Superior temporal gyrus (tissue), 1 donor: ENCODE measurements at regions not wholly inside any gene's neighbourhood (a gene's known extent, or its start where the extent isn't known, plus 50 kb on each side); places are given as distances from the start of the nearest gene placed in this dataset.
"Not testable (repeated sequence)": the region's sequence is repeated elsewhere in the genome, so short reads cannot be mapped to it uniquely, and the experiment has no call there.

Experiments
- DNase-seq: peaks from one replicate; pipeline ENCODE4 v3.0.0-alpha.2; 2016; ENCODE audit errors: extremely low spot score

DNA sequence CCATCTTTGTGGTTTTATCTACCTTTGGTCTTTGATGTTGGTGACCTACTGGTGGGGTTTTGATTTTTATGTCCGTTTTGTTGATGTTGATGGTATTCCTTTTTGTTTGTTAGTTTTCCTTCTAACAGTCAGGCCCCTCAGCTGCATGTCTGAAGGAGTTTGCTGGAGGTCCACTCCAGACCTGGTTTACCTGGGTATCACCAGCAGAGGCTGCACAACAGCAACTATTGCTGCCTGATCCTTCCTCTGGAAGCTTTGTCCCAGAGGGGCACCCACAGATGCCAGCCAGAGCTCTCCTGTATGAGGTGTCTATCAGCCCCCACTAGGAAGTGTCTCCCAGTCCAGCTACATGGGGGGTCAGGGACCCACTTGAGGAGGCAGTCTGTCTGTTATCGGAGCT lies 199.3 kb upstream of the WDFY3 start:
- DNase-seq = no peak

DNA sequence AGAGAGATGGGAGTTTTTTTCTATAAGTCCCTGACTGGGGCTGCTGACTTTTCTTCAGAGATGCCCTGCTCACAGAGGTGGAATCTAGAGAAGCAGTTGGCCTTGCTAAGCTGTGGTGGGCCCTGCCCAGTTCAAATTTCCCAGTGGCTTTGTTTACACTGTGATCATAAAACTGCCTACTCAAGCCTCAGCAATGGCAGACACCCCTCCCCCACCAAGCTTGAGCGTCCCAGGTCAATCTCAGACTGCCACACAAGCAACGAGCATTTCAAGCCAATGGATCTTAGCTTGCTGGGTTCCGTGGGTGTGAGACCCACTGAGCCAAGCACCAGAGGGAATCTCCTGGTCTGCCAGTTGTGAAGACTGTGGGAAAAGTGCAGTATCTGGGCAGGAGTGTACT lies 199.8 kb upstream of the WDFY3 start:
- DNase-seq = no peak

GRCh38 chr4:85168234-85168834 lies 201.8 kb upstream of the WDFY3 start:
- no peak for DNase-seq

- no peak for DNase-seq
These were observed 203.8 kb upstream of the WDFY3 start for GRCh38 chr4:85170241-85170640.

DNA sequence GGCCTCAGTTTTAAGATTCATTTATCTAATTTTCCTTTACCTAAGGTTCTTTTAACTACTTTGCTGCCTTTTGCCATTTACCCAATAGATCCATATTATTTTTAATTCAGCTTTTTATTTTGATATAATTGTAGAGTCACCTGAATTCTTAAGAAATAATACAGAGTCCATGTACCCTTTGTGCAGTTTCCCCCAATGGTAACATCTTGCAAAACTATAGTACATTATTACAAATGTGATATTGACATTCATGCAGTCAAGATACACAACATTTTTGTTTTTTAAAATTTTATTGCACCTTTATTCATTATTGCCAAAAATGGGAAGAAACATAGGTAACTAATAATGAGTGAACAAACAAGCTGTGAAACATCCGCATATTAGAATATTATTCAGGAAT lies 208.7 kb upstream of the WDFY3 start:
- DNase-seq = no peak

- DNase-seq = no peak
These were observed 210.6 kb upstream of the WDFY3 start for GRCh38 chr4:85177092-85177491.

DNA sequence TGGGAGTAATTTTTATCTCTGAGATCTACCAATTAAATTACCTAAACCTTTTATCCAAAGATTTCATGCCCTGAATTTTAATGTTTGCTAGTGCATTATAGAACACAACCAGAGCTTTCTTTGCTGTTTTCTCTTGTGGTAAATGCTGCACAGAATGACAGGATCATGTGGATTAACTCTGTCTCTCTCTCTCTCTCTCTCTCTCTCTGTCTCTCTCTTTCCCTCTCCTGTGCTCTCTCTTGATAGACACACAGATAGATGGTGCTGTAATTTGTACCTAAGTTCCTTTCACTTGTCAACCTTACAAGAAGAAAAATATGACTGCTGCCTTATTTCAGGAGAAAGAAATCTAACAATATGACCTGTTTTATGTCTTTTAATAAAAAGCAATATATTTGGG lies 211.2 kb upstream of the WDFY3 start:
- no peak for DNase-seq

DNA sequence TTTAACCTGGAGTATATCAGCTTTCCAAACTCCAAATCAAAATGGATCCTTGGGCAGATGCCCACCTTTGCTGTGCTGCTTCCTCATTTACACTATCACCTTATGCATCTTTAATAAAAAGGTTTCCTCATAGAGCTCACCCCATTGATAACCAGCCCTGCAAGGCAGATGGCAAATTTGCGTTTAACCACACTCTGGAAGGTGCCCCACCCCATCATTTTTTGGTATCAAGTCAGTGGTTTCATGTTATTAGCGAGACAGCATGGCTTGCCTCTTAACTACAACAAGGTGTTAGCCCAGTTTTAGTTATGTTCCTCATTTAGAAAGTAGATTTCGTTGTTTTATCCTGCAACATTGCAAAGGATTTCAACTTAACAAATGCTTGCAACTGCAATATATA lies 214.0 kb upstream of the WDFY3 start:
- no peak for DNase-seq

GRCh38 chr4:85187106-85187505 lies 220.6 kb upstream of the WDFY3 start:
- peak; percentile 40 for DNase-seq

DNA sequence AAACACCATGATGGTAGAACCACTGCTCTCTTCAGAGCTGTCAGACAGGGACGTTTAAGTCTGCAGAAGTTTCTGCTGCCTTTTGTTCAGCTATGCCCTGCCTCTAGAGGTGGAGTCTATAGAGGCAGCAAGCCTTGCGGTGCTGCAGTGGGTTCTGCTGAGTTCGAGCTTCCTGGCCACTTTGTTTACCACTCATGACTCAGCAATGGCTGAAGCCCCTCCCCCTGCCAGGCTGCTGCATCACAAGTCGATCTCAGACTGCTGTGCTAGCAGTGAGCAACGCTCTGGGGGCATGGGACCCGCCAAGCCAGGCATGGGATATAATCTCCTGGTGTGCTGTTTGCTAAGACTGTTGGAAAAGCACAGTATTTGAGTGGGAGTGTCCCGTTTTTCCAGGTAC lies 229.5 kb upstream of the WDFY3 start:
- DNase-seq = not testable (repeated sequence)

GRCh38 chr4:85200106-85200505 lies 233.6 kb upstream of the WDFY3 start:
- no peak for DNase-seq

DNA sequence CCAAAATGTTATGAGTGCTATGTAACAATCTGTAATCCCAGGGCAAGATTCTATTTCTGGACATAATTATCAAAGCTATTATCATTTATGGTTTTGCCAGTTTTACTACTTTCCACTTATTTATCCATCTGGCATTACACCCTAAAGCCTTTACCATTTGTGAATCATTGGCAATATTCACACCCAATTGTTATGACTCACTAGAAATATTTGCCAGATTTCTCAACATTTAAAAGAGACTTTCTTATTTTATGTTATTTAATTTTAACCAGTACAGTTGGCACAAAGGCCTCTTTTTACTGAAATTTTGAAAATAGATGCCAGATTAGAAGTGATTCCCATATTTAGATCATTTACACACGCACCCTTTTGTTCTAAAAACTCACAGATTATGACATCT lies 242.7 kb upstream of the WDFY3 start:
- no peak for DNase-seq

GRCh38 chr4:85210353-85210752 lies 243.9 kb upstream of the WDFY3 start:
- no peak for DNase-seq

- not testable (repeated sequence) for DNase-seq
These were observed 250.1 kb upstream of the WDFY3 start for GRCh38 chr4:85216571-85216970.

DNA sequence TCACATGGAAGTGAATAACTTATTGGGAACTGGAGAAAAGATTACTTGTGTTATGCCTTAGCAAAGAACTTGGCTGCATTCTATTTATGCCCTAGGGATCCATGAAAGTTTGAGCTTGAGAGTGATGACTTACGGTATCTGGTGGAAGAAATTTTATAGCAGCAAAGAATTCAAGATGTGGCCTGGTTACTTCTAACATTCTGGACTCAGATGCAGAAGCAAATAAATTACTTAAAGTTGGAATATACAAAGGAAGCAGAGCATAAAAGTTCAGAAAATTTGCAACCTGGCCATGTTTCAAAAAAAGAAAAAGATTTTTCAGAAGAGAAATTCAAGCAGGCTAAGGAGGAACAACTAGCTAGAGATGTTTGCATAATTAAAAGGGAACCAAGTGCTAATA lies 252.3 kb upstream of the WDFY3 start:
- DNase-seq = no peak

- no peak for DNase-seq
These were observed 253.3 kb upstream of the ARHGAP24 start for GRCh38 chr4:85221606-85222005.

DNA sequence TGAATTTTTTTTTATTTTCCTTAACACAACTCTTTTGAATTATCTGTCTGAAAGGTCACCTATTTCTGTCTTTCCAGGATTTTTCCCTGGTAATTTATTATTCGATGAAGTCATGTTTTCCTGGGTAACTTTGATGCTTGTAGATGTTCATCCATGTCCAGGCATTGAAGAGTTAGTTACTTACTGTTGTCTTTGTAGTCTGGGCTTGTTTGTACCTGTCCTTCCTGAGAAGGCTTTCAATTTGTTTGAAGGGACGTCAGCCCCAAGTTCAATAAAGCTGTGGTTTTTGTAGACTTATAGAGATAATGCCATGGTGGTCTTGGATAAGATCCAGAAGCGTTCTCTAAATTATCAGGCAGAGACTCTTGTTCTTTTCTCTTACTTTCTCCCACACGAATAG lies 252.4 kb upstream of the ARHGAP24 start:
- no peak for DNase-seq

DNA sequence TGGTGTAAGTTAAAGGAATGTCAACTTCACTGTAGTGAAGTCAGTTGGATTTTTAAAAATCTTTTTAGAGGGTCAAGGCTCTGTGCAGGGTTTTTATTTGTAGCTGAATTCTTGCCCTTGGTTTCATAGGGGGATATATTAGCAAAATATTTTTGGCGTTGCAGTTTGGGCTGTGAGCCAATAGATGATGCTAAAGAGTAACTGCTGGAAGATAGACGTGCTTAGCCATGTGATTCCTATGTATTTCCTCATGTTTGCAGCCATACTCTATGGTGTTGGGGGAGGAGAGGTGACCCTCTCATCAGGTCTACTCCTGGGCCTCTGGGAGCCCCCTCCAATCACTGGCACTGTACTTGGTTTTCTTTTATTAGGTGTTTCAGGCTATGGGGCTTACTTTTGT lies 246.7 kb upstream of the ARHGAP24 start:
- DNase-seq = no peak

DNA sequence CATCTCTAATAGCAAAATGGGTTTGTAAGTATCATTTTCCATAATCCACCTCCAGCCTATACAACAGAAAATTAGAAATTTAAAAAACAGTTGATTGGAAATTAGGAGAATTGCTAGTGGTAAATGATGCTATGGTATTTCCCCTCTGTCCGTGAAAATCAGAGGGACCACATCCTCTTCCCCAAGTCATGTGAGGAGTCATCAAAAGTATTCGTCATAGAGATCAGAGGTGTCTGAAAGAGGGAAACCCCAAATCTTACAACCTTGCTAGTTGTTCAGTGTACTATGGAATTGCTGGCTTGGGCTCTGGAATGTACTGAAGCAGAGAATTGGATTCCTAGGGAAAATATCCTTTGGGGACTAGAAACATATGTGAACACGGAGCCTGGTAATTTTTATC lies 241.4 kb upstream of the ARHGAP24 start:
- DNase-seq = no peak

GRCh38 chr4:85243857-85244256 lies 231.1 kb upstream of the ARHGAP24 start:
- DNase-seq = no peak

DNA sequence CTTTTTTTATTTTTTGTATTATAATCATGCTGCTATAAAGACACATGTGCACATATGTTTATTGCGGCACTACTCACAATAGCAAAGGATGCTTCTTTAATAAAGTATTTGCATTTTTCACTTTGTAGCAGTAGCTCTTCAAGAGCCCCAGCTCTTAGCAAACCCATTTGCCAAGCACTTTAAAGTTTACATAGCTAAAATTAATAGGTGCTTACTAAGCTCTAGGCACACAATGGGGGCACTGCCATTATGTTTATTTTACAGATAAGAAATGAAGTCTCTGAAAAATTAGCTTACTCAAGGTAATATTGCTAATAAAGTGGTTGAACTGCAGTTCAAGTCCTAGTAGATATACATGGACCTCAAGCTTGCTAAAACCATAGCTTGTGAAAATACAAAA lies 230.3 kb upstream of the ARHGAP24 start:
- no peak for DNase-seq

DNA sequence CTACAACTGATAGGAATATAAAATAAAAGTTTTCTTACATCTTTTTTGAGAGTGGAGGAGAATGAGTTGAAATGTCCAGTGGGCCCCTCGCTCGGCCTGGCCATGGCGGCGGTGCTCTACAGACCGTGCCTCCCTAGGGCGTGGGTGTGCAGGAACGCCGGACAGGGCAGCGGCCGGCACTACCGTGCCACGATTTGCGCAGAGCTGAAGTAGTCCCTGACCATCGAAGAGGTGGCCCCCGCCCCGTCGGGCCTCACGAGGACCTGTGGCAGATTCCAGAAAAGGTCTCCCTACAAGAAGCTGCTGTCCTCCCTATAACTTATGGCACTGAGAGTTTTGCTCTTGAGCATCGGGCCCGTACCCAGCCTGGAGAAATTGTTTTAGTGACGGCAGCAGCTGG lies 228.9 kb upstream of the ARHGAP24 start:
- DNase-seq = no peak

- DNase-seq = no peak
These were observed 224.1 kb upstream of the ARHGAP24 start for GRCh38 chr4:85250852-85251251.

DNA sequence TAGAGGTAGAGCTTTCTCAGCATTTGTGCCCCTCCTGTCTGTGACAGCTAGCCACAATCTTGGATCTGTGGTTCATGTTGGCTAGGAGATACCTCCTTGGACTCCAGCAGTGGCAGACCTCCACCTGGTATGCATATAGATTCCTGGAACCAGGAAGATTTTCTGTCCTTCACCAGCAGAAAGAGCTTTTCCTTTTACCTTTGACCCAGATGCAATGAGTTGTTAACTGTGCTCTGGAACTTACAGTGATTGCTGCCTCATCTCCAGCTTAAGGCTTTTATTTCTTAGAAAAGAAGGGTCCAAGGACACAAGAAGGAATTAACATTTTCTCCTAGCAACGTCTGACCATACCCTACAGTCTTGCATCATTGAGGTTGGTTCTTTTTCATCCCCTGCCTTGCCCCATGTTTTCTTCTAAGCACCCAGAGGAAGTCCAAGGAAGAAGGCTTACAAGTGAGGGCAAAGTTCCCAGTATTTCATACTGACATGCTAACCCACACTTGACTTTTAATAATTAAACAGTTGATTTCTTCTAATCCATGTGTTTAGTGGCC lies 217.1 kb upstream of the ARHGAP24 start:
- DNase-seq = no peak
